DOHH2 (cell line): ENCODE measurements at regions not wholly inside any gene's neighbourhood (a gene's known extent, or its start where the extent isn't known, plus 50 kb on each side); places are given as distances from the start of the nearest gene placed in this dataset.

Source experiments
- H3F3A ChIP-seq: fragments of 200-600 bp; sonication (generic), shearing (Covaris generic); 2 replicates; pipeline ENCODE4 v1.6.0; 2016; ENCODE audit warnings: antibody characterized with exemption, mild to moderate bottlenecking; ENCODE audit not compliant: control insufficient read depth, insufficient read depth
- H3K27ac ChIP-seq: fragments of 200-600 bp; sonication (generic); 2 replicates; pipeline ENCODE4 v1.5.1; 2014; ENCODE audit warnings: low read depth, mild to moderate bottlenecking, low read length, moderate library complexity
- H3K27me3 ChIP-seq: fragments of 200-600 bp; sonication (generic); 2 replicates; pipeline ENCODE4 v1.6.1; 2014; ENCODE audit warnings: mild to moderate bottlenecking, low read length, mixed read lengths; ENCODE audit not compliant: control insufficient read depth
- H3K36me3 ChIP-seq: fragments of 200-600 bp; sonication (generic); 2 replicates; pipeline ENCODE4 v1.6.1; 2014; ENCODE audit warnings: mild to moderate bottlenecking, low read length, moderate library complexity, mixed read lengths; ENCODE audit not compliant: control insufficient read depth
- H3K4me1 ChIP-seq: fragments of 200-600 bp; sonication (generic); 2 replicates; pipeline ENCODE4 v1.6.1; 2014; ENCODE audit warnings: mild to moderate bottlenecking, low read length, mixed read lengths; ENCODE audit not compliant: control insufficient read depth
- H3K4me2 ChIP-seq: fragments of 200-600 bp; sonication (generic); 2 replicates; pipeline ENCODE4 v1.6.0; 2014; ENCODE audit warnings: mild to moderate bottlenecking, low read length, moderate library complexity
- H3K4me3 ChIP-seq: fragments of 200-600 bp; sonication (generic); 2 replicates; pipeline ENCODE4 v1.5.1; 2014; ENCODE audit warnings: mild to moderate bottlenecking, low read length, mixed read lengths
- H3K79me2 ChIP-seq: fragments of 200-600 bp; sonication (generic); 2 replicates; pipeline ENCODE4 v1.6.1; 2014; ENCODE audit warnings: mild to moderate bottlenecking, low read length, mixed read lengths; ENCODE audit not compliant: control insufficient read depth
- H3K9me2 ChIP-seq: fragments of 200-600 bp; sonication (generic); replicated peaks from 2 replicates; pipeline ENCODE4 v1.6.1; 2014; ENCODE audit warnings: mild to moderate bottlenecking, low read length, mixed read lengths; ENCODE audit not compliant: control insufficient read depth
- H3K9me3 ChIP-seq: fragments of 200-600 bp; sonication (generic); 2 replicates; pipeline ENCODE4 v1.6.1; 2014; ENCODE audit warnings: antibody characterized with exemption, low read length, mixed read lengths; ENCODE audit not compliant: control insufficient read depth, insufficient read depth
- H4K20me1 ChIP-seq: fragments of 200-600 bp; sonication (generic); 2 replicates; pipeline ENCODE4 v1.6.0; 2014; ENCODE audit warnings: low read depth, mild to moderate bottlenecking, antibody characterized with exemption, low read length, moderate library complexity; ENCODE audit not compliant: control insufficient read depth, insufficient read depth
- CTCF ChIP-seq: fragments of 200-600 bp; sonication (generic); IDR thresholded peaks from one replicate; pipeline ENCODE4 v1.5.1; 2014; ENCODE audit warnings: antibody characterized with exemption, mild to moderate bottlenecking, low read depth, low read length; ENCODE audit not compliant: poor library complexity, severe bottlenecking
- EZH2phosphoT487 ChIP-seq: fragments of 200-600 bp; sonication (generic); IDR thresholded peaks from 2 replicates; pipeline ENCODE4 v1.6.1; 2017; ENCODE audit warnings: borderline replicate concordance, mild to moderate bottlenecking, antibody characterized with exemption, low read length, moderate library complexity, mixed read lengths

- Histone ChIP-seq H3K4me1 (no peaks in the 10 kb centered on the region), H3K4me2 (no peak overlapping the region), H3K9me3 (no peaks in the 10 kb centered on the region), H4K20me1 (no peaks in the 10 kb centered on the region), H3K79me2 (no peaks in the 10 kb centered on the region), H3K9me2 (no peaks in the 10 kb centered on the region), H3K36me3 (no peaks in the 10 kb centered on the region), H3K27ac (no peak overlapping the region), H3K4me3 (no peak overlapping the region), H3K27me3 (peaks cover 2% of the 10 kb centered on the region; the same call in 1 of the 2 replicates), H3F3A (no peaks in the 10 kb centered on the region)
- TF ChIP-seq EZH2phosphoT487 (no peak), CTCF (no peak)
Observed at GRCh38 chr6:113481910-113482309, 375.2 kb upstream of the MARCKS start.

DNA sequence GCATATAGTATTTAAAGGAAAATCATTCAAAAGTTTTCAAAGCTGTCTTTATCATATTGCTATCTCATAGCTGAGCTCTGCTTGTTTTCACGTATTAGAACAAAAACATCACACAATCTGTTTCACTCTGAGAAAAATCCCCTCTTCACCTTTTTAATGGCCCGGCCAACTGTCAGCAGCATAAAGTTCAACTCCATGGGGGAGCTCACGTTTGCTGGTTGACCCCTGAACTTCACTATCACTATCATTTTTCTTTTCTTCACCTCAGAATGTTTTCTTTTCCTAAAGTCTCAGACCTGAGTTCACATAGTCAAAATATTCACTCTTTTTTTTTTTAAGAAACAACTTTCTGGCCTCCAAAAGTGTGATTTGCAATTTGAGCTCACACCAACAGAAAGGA is 374.4 kb upstream of the MARCKS start:
- H3K79me2 ChIP-seq, result no peaks in the 10 kb centered on the region
- no peaks in the 10 kb centered on the region for H3F3A ChIP-seq
- no peak overlapping the region for H3K4me2 ChIP-seq
- no peaks in the 10 kb centered on the region for H3K9me3 ChIP-seq
- no peaks in the 10 kb centered on the region for H3K9me2 ChIP-seq
- no peak overlapping the region for H3K27ac ChIP-seq
- no peaks in the 10 kb centered on the region for H3K4me1 ChIP-seq
- TF ChIP-seq CTCF (no peak), EZH2phosphoT487 (no peak)
- no peaks in the 10 kb centered on the region for H3K36me3 ChIP-seq
- no peaks in the 10 kb centered on the region for H4K20me1 ChIP-seq
- H3K27me3 ChIP-seq, result peaks cover 2% of the 10 kb centered on the region; the same call in 1 of the 2 replicates
- H3K4me3 ChIP-seq, result no peak overlapping the region

- no peaks in the 10 kb centered on the region for H3K27me3 ChIP-seq
- H3K4me3 ChIP-seq, result no peak overlapping the region
- no peaks in the 10 kb centered on the region for H3K9me3 ChIP-seq
- no peaks in the 10 kb centered on the region for H3K9me2 ChIP-seq
- TF ChIP-seq CTCF (no peak), EZH2phosphoT487 (no peak)
- no peaks in the 10 kb centered on the region for H3K79me2 ChIP-seq
- no peak overlapping the region for H3K4me2 ChIP-seq
- no peaks in the 10 kb centered on the region for H4K20me1 ChIP-seq
- no peaks in the 10 kb centered on the region for H3F3A ChIP-seq
- H3K36me3 ChIP-seq, result no peaks in the 10 kb centered on the region
- H3K4me1 ChIP-seq, result no peaks in the 10 kb centered on the region
- no peak overlapping the region for H3K27ac ChIP-seq
Observed at GRCh38 chr6:113486199-113486598, 370.9 kb upstream of the MARCKS start.

- Histone ChIP-seq H3K36me3 (no peaks in the 10 kb centered on the region), H3K4me2 (no peak overlapping the region), H3K27ac (no peak overlapping the region), H3K79me2 (no peaks in the 10 kb centered on the region), H3F3A (no peaks in the 10 kb centered on the region), H3K9me3 (no peaks in the 10 kb centered on the region), H3K27me3 (no peaks in the 10 kb centered on the region), H3K9me2 (no peaks in the 10 kb centered on the region), H3K4me3 (no peak overlapping the region), H3K4me1 (no peaks in the 10 kb centered on the region), H4K20me1 (no peaks in the 10 kb centered on the region)
- no peak for TF ChIP-seq CTCF
- no peak for TF ChIP-seq EZH2phosphoT487
Observed at GRCh38 chr6:113487489-113488058, 369.6 kb upstream of the MARCKS start.
